Neural crest cell (in vitro differentiated cells): ENCODE measurements at regions not wholly inside any gene's neighbourhood (a gene's known extent, or its start where the extent isn't known, plus 50 kb on each side); places are given as distances from the start of the nearest gene placed in this dataset.

Source experiments
- DNase-seq: peaks from one replicate; pipeline ENCODE4 v3.0.0; 2021; ENCODE audit warnings: low read depth, mixed read lengths, low spot score
- H3K27ac Mint-ChIP-seq: one replicate; pipeline ENCODE4 v1.8.0; 2021; ENCODE audit warnings: mild to moderate bottlenecking, mixed read lengths; ENCODE audit not compliant: unreplicated experiment
- H3K27me3 Mint-ChIP-seq: 2 replicates; pipeline ENCODE4 v1.8.0; 2021; ENCODE audit warnings: low read depth, mild to moderate bottlenecking, mixed read lengths
- H3K36me3 Mint-ChIP-seq: 2 replicates; pipeline ENCODE4 v1.8.0; 2021; ENCODE audit warnings: low read depth, mild to moderate bottlenecking, mixed read lengths
- H3K4me1 Mint-ChIP-seq: 2 replicates; pipeline ENCODE4 v1.8.0; 2021; ENCODE audit warnings: mixed read lengths
- H3K4me3 Mint-ChIP-seq: one replicate; pipeline ENCODE4 v1.8.0; 2021; ENCODE audit warnings: mild to moderate bottlenecking, mixed read lengths
- H3K9me3 Mint-ChIP-seq: 2 replicates; pipeline ENCODE4 v1.8.0; 2021; ENCODE audit warnings: mixed read lengths
- TF ChIP-seq, protein P1 (sequence below): fragments of 200-600 bp; sonication (generic); conservative IDR thresholded peaks from 2 replicates; pipeline ENCODE4 v1.5.0; 2021; ENCODE audit warnings: antibody characterized with exemption, mild to moderate bottlenecking

DNA sequence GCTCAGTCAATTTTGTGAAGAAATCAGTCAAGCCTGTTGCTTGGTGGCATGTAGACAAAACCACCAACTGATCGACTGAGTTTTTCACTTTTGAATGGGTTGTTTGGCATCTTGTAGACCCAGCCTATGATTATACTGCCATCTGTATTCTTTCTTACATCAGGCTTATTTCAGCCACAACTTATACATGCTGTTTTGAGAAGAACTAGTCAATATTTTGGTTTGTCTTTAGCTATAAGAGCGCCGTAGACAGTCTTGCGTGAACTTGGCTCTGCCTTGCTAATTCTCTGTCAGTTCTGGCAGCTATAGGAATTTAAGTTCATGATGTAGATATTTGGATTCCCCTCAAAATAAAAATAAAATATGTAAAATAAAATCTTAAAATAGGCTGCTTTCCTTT lies 742.0 kb upstream of the FANCL start:
- Mint-ChIP-seq H3K4me3 (no peak overlapping the region), H3K27ac (no peak overlapping the region), H3K4me1 (no peaks in the 10 kb centered on the region), H3K36me3 (no peaks in the 10 kb centered on the region), H3K27me3 (no peaks in the 10 kb centered on the region), H3K9me3 (peaks cover 2% of the 10 kb centered on the region)
- DNase-seq, result no peak
- TF ChIP-seq, protein P1, sequence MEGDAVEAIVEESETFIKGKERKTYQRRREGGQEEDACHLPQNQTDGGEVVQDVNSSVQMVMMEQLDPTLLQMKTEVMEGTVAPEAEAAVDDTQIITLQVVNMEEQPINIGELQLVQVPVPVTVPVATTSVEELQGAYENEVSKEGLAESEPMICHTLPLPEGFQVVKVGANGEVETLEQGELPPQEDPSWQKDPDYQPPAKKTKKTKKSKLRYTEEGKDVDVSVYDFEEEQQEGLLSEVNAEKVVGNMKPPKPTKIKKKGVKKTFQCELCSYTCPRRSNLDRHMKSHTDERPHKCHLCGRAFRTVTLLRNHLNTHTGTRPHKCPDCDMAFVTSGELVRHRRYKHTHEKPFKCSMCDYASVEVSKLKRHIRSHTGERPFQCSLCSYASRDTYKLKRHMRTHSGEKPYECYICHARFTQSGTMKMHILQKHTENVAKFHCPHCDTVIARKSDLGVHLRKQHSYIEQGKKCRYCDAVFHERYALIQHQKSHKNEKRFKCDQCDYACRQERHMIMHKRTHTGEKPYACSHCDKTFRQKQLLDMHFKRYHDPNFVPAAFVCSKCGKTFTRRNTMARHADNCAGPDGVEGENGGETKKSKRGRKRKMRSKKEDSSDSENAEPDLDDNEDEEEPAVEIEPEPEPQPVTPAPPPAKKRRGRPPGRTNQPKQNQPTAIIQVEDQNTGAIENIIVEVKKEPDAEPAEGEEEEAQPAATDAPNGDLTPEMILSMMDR, result no peak

DNA sequence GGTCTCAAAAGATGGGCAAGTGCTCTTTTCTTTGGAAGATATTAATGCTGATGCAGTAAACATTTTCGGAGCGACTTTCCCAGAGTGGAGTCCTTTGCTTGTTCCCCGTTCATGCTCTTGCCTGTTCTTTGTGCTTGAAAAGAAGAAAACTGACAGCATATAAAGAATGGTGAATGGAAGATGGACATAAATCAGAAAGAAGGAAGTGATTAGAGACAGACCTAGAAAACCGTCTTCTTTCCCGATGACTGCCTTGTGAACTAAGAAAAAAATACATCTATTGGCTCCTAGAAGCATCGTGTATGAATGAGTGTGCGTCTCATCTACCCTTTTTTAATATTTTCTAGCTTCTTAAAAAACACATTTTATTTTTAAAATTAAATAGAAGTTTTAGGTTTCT lies 740.1 kb upstream of the FANCL start:
- H3K36me3 Mint-ChIP-seq, result no peaks in the 10 kb centered on the region

DNA sequence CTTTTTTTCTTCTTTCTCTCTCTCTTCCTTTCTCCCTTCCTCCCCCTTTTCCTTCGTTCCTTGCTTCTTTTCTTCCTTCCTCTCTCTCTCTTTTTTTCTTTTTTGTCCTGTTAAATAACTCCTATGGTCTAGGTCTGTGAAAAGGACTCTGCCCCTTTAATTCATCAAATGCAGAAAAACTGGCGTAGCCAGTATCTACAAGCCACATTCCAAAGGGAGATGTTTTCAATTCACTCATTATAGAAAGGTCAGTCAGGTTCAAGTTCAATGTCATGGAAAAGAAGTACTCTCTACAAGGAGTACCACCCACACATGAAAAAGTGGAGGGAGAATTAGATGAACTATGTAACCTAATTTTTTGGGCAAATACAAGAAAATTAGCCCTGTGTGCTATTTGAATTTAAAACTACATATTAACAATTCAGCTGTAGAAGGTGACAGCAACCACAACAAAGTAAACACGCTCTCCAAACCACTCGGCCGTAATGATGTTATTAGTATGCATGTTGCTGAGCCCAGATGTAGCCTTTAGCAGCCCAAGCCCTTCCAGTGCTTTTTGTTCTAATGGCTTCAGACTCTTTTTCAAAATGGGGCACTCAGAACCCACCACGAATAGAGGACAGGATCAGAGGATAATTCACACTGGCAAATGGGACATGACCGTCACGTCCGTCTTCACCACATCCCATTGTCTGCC lies 735.4 kb upstream of the FANCL start:
- peaks cover 19% of the 10 kb centered on the region for H3K4me1 Mint-ChIP-seq

More for the DNA sequence above, 740.1 kb upstream of the FANCL start:
- peaks cover 2% of the 10 kb centered on the region for H3K27me3 Mint-ChIP-seq
- H3K4me1 Mint-ChIP-seq, result peaks cover 9% of the 10 kb centered on the region
- no peak overlapping the region for H3K27ac Mint-ChIP-seq
- no peak for DNase-seq
- H3K4me3 Mint-ChIP-seq, result no peak overlapping the region
- TF ChIP-seq, protein P1, result no peak
- peaks cover 2% of the 10 kb centered on the region for H3K9me3 Mint-ChIP-seq

DNA sequence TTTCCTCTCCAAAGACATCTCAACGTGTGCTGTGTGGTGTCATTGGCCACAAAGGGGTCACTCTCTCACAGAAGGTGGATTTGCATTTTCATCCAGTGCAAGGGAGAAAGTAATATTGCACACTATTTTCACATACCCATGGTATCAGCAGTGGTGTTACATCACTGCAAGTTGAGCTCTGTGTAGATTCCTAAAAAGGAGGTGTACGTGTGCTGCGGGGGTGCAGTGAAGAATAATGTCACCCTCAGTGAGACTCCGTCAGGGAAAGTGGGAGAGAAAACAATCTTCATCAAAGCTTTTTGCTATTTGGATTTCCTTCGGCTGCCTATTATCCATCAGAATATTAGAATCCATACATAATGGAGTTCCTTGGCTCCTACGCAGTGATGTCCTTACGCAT lies 733.8 kb upstream of the FANCL start:
- Mint-ChIP-seq H3K27me3 (peaks cover 2% of the 10 kb centered on the region), H3K27ac (no peak overlapping the region), H3K9me3 (no peaks in the 10 kb centered on the region), H3K4me3 (no peak overlapping the region), H3K36me3 (no peaks in the 10 kb centered on the region), H3K4me1 (peaks cover 19% of the 10 kb centered on the region)
- TF ChIP-seq, protein P1, result no peak
- DNase-seq, result no peak

More for the DNA sequence above, 735.4 kb upstream of the FANCL start:
- no peak for DNase-seq
- no peaks in the 10 kb centered on the region for H3K9me3 Mint-ChIP-seq
- H3K27me3 Mint-ChIP-seq, result peaks cover 2% of the 10 kb centered on the region
- TF ChIP-seq, protein P1, result no peak
- no peak overlapping the region for H3K27ac Mint-ChIP-seq
- H3K36me3 Mint-ChIP-seq, result no peaks in the 10 kb centered on the region
- no peak overlapping the region for H3K4me3 Mint-ChIP-seq

DNA sequence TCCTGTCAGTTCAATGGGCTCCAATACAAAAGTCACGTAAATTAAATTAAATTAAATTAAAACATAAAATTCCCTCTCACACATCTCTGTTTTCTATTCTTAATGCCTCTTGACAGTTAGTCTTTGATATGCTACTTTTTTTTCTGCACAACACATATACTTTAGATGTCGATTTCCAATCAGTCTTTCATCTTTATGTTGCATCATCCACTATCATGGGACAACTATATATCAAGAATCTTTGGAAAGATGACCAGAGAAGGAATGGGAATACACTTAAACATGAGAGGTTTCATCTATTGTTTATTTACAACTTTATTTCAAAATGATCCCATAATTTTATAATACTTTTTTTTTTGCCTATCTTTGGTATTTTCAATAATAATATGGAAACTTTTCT lies 733.3 kb upstream of the FANCL start:
- H3K27ac Mint-ChIP-seq, result no peak overlapping the region
- H3K4me1 Mint-ChIP-seq, result peaks cover 19% of the 10 kb centered on the region
- TF ChIP-seq, protein P1, result no peak
- no peak for DNase-seq
- peaks cover 2% of the 10 kb centered on the region for H3K27me3 Mint-ChIP-seq
- no peaks in the 10 kb centered on the region for H3K36me3 Mint-ChIP-seq
- no peak overlapping the region for H3K4me3 Mint-ChIP-seq
- no peaks in the 10 kb centered on the region for H3K9me3 Mint-ChIP-seq
